CD14-positive monocyte (primary cell): ENCODE measurements at regions not wholly inside any gene's neighbourhood (a gene's known extent, or its start where the extent isn't known, plus 50 kb on each side); places are given as distances from the start of the nearest gene placed in this dataset.

Source experiments
- DNase-seq, 3 donors: peaks; one replicate each; pipeline ENCODE4 v3.0.0-alpha.2; 2011 to 2022
- H2AFZ ChIP-seq: 2 replicates; pipeline ENCODE4 v1.6.0; 2012; ENCODE audit warnings: mild to moderate bottlenecking, low read depth, low read length, inconsistent platforms; ENCODE audit not compliant: insufficient read depth, poor library complexity, severe bottlenecking
- H3K27ac ChIP-seq, 2 donors: 1 replicate in 1 of 2; 2 replicates in 1 of 2; pipeline ENCODE4 v1.5.1; 2012 to 2013; ENCODE audit warnings: low read length in 2 of 2, control low read depth in 1 of 2, inconsistent platforms in 1 of 2, low read depth in 1 of 2, mild to moderate bottlenecking in 1 of 2
- H3K27me3 ChIP-seq, 2 donors: one replicate each; pipeline versions ENCODE4 v1.6.0 to v1.6.1; 2011 to 2013; ENCODE audit warnings: low read length in 2 of 2; ENCODE audit not compliant: control insufficient read depth in 2 of 2, insufficient read depth in 2 of 2
- H3K36me3 ChIP-seq, 2 donors: replicated peaks in 1 of 2; 1 replicate in 1 of 2; 2 replicates in 1 of 2; pipeline versions ENCODE4 v1.5.1 to v1.6.1; 2012 to 2013; ENCODE audit warnings: low read length in 2 of 2, control low read depth in 1 of 2, inconsistent platforms in 1 of 2, mild to moderate bottlenecking in 1 of 2; ENCODE audit not compliant: insufficient read depth in 2 of 2, control insufficient read depth in 1 of 2
- H3K4me1 ChIP-seq, 2 donors: 1 replicate in 1 of 2; 2 replicates in 1 of 2; pipeline versions ENCODE4 v1.5.1 to v1.6.1; 2012 to 2013; ENCODE audit warnings: low read length in 2 of 2, control low read depth in 1 of 2, inconsistent platforms in 1 of 2, mild to moderate bottlenecking in 1 of 2, moderate library complexity in 1 of 2; ENCODE audit not compliant: insufficient read depth in 2 of 2, control insufficient read depth in 1 of 2
- H3K4me2 ChIP-seq: replicated peaks from 2 replicates; pipeline ENCODE3; 2012; ENCODE audit warnings: low read length, moderate library complexity, mild to moderate bottlenecking; ENCODE audit not compliant: poor library complexity, severe bottlenecking; ENCODE audit errors: extremely low read depth
- H3K4me3 ChIP-seq, 3 experiments: fragments of 200-600 bp in 1 of 3; sonication (generic) in 1 of 3; replicated peaks in 1 of 3; 1 replicate in 2 of 3; 2 replicates in 1 of 3; pipeline ENCODE4 v1.5.1; 2011 to 2013; ENCODE audit warnings: low read length in 3 of 3, mild to moderate bottlenecking in 3 of 3, control low read depth in 2 of 3, low read depth in 2 of 3, inconsistent platforms in 1 of 3, moderate library complexity in 1 of 3
- H3K79me2 ChIP-seq: 2 replicates; pipeline ENCODE4 v1.6.0; 2012; ENCODE audit warnings: mild to moderate bottlenecking, control low read depth, inconsistent platforms, low read length, moderate library complexity; ENCODE audit not compliant: insufficient read depth
- H3K9ac ChIP-seq: 2 replicates; pipeline ENCODE4 v1.6.0; 2017; ENCODE audit warnings: low read length, mild to moderate bottlenecking; ENCODE audit not compliant: insufficient read depth, poor library complexity, severe bottlenecking
- H3K9me3 ChIP-seq, 2 donors: replicated peaks in 1 of 2; 1 replicate in 1 of 2; 2 replicates in 1 of 2; pipeline versions ENCODE4 v1.5.1 to v1.6.1; 2012 to 2013; ENCODE audit warnings: low read length in 2 of 2, control low read depth in 1 of 2; ENCODE audit not compliant: control insufficient read depth in 1 of 2, insufficient read depth in 1 of 2
- H4K20me1 ChIP-seq: 2 replicates; pipeline ENCODE4 v1.6.0; 2012; ENCODE audit warnings: mild to moderate bottlenecking, low read length, control low read depth, moderate library complexity; ENCODE audit not compliant: insufficient read depth
- H3K27ac Mint-ChIP-seq, 7 donors: one replicate each; pipeline ENCODE4 v1.8.0; 2020; ENCODE audit warnings: mild to moderate bottlenecking in 7 of 7, mixed read lengths in 7 of 7, moderate library complexity in 6 of 7, inconsistent platforms in 2 of 7
- H3K27me3 Mint-ChIP-seq, 3 donors: one replicate each; pipeline ENCODE4 v1.8.0; 2021 to 2022; ENCODE audit warnings: low read depth in 3 of 3, mild to moderate bottlenecking in 3 of 3, mixed read lengths in 3 of 3, moderate library complexity in 3 of 3, inconsistent platforms in 1 of 3
- H3K36me3 Mint-ChIP-seq, 2 donors: one replicate each; pipeline ENCODE4 v1.8.0; 2020; ENCODE audit warnings: mixed read lengths in 2 of 2, inconsistent platforms in 1 of 2, mild to moderate bottlenecking in 1 of 2
- H3K4me1 Mint-ChIP-seq: one replicate; pipeline ENCODE4 v1.8.0; 2020; ENCODE audit warnings: mild to moderate bottlenecking, mixed read lengths
- H3K4me3 Mint-ChIP-seq, 2 donors: one replicate each; pipeline ENCODE4 v1.8.0; 2020; ENCODE audit warnings: mild to moderate bottlenecking in 2 of 2, mixed read lengths in 2 of 2, moderate library complexity in 1 of 2
- H3K9me3 Mint-ChIP-seq, 7 donors: one replicate each; pipeline ENCODE4 v1.8.0; 2020 to 2022; ENCODE audit warnings: mixed read lengths in 7 of 7, mild to moderate bottlenecking in 6 of 7, moderate library complexity in 6 of 7, inconsistent platforms in 2 of 7
- WGBS: methylation state at CpG from one replicate; pipeline ENCODE4 v1.1.5; 2013; ENCODE audit warnings: missing lambda C conversion rate; ENCODE audit not compliant: insufficient coverage; 5-methylcytosine and 5-hydroxymethylcytosine counted together
- intact Hi-C, 2 donors: fragments of 100-400 bp; cut with micrococcal nuclease; formaldehyde crosslinking; loops; one replicate each; pipeline versions ENCODE4 v1.15.0 to v1.15.1; 2023
- TF ChIP-seq, protein P1 (sequence below): fragments of 200-600 bp; IDR thresholded peaks from one replicate; pipeline ENCODE4 v1.8.0; 2022; ENCODE audit warnings: antibody characterized with exemption, mild to moderate bottlenecking

DNA sequence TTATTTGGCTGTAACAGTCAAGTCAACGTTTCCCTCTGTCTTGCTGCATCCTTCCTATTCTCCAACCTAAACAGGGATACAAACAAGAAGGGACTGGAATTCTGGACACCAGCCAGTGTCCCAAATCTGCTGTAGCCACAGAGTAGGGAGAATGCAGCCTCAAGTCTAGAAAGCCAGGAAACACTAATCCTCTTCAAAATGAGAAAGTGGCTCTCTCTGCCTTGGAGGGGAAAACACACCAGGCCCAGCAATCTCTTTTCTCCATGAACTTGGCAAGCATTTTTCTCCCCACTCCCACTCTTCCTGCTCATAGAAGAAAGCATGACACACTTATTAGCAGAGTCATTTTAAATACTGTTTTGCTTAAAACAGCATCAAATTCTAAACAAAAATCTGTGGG is 781.7 kb downstream of the SQOR start:
- Mint-ChIP-seq H3K27ac (no peak overlapping the region), H3K27me3 (no peaks in the 10 kb centered on the region), H3K4me3 (no peak overlapping the region), H3K36me3 (no peaks in the 10 kb centered on the region), H3K4me1 (no peaks in the 10 kb centered on the region), H3K9me3 (peaks cover 2 to 25% (median 3%) of the 10 kb centered on the region in 7 donors)
- H2AFZ ChIP-seq: no peak overlapping the region
- no peaks in the 10 kb centered on the region for H3K27me3 ChIP-seq
- intact Hi-C loops: no loop called here
- no peaks in the 10 kb centered on the region for H4K20me1 ChIP-seq
- TF ChIP-seq, protein P1, sequence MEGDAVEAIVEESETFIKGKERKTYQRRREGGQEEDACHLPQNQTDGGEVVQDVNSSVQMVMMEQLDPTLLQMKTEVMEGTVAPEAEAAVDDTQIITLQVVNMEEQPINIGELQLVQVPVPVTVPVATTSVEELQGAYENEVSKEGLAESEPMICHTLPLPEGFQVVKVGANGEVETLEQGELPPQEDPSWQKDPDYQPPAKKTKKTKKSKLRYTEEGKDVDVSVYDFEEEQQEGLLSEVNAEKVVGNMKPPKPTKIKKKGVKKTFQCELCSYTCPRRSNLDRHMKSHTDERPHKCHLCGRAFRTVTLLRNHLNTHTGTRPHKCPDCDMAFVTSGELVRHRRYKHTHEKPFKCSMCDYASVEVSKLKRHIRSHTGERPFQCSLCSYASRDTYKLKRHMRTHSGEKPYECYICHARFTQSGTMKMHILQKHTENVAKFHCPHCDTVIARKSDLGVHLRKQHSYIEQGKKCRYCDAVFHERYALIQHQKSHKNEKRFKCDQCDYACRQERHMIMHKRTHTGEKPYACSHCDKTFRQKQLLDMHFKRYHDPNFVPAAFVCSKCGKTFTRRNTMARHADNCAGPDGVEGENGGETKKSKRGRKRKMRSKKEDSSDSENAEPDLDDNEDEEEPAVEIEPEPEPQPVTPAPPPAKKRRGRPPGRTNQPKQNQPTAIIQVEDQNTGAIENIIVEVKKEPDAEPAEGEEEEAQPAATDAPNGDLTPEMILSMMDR: no peak
- H3K4me1 ChIP-seq: no peaks in the 10 kb centered on the region
- H3K27ac ChIP-seq: no peak overlapping the region
- H3K79me2 ChIP-seq: no peaks in the 10 kb centered on the region
- no CpG with 5 or more reads among the region's 1 CpG for WGBS
- no peak overlapping the region for H3K4me3 ChIP-seq
- no peaks in the 10 kb centered on the region for H3K36me3 ChIP-seq
- no peak for DNase-seq
- H3K9me3 ChIP-seq: peaks cover 3 to 10% of the 10 kb centered on the region in 2 donors
- no peak overlapping the region for H3K4me2 ChIP-seq
- no peak overlapping the region for H3K9ac ChIP-seq

DNA sequence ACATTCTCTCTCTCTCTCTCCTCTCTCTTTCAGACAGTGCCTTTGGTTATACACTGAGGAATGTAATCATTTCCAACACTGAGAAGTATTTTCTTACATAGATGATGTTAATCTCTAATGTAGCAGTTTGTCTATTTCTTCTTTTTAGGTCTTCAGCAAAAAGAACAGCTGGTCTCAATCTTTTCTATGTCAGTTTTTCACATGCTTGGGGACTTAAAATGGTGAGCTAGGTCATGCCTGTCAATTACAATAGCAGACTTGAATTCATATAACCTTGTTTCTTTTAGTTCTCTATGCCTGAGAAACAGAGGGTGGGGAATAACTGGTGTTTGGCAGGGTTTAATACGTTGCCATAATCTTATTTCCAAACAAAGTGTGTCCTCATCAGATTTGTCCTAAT is 786.2 kb downstream of the SQOR start:
- Mint-ChIP-seq H3K27ac (no peak overlapping the region), H3K4me3 (no peak overlapping the region), H3K4me1 (no peaks in the 10 kb centered on the region), H3K27me3 (no peaks in the 10 kb centered on the region), H3K9me3 (peaks cover 5 to 28% (median 9%) of the 10 kb centered on the region in 7 donors), H3K36me3 (no peaks in the 10 kb centered on the region)
- no peak overlapping the region for H2AFZ ChIP-seq
- H3K9ac ChIP-seq: no peak overlapping the region
- DNase-seq: no peak
- no peaks in the 10 kb centered on the region for H4K20me1 ChIP-seq
- WGBS: no CpG with 5 or more reads among the region's 1 CpG
- no peak overlapping the region for H3K27ac ChIP-seq
- no peaks in the 10 kb centered on the region for H3K79me2 ChIP-seq
- no peaks in the 10 kb centered on the region for H3K27me3 ChIP-seq
- H3K9me3 ChIP-seq: peaks cover 9 to 25% of the 10 kb centered on the region in 2 donors
- no peak overlapping the region for H3K4me2 ChIP-seq
- intact Hi-C loops: no loop called here
- no peak overlapping the region for H3K4me3 ChIP-seq
- H3K36me3 ChIP-seq: no peaks in the 10 kb centered on the region
- no peaks in the 10 kb centered on the region for H3K4me1 ChIP-seq
- TF ChIP-seq, protein P1: no peak
